ENCODE measurements at regions not wholly inside any gene's neighbourhood (a gene's known extent, or its start where the extent isn't known, plus 50 kb on each side); places are given as distances from the start of the nearest gene placed in this dataset.

- no peak for DNase-seq (ENCODE audit: low spot score)
- H3K27ac Mint-ChIP-seq = no peak overlapping the region
- ATAC-seq = no peak
- H3F3A ChIP-seq (replicated peaks; ENCODE audit: low read depth) = no peaks in the 10 kb centered on the region
- H3K4me1 ChIP-seq (ENCODE audit: insufficient read depth) = no peaks in the 10 kb centered on the region
- H3K36me3 ChIP-seq (ENCODE audit: insufficient read depth) = peaks cover 6% of the 10 kb centered on the region; the same call in 1 of the 2 replicates
- no peaks in the 10 kb centered on the region for H3K27me3 Mint-ChIP-seq (ENCODE audit: insufficient read depth, low read depth, poor library complexity)
- no peaks in the 10 kb centered on the region for H3K79me2 ChIP-seq (replicated peaks; ENCODE audit: insufficient read depth)
- no peaks in the 10 kb centered on the region for H4K20me1 ChIP-seq (replicated peaks; ENCODE audit: insufficient read depth)
- TF ChIP-seq STAT1 (IDR thresholded peaks at IDR 0.05; ENCODE audit: unreplicated experiment) (no peak), EZH2phosphoT487 (IDR thresholded peaks at IDR 0.05; ENCODE audit: unreplicated experiment) (no peak), JUNB (IDR thresholded peaks at IDR 0.05; ENCODE audit: unreplicated experiment) (no peak), NANOG (IDR thresholded peaks at IDR 0.05; ENCODE audit: borderline replicate concordance) (no peak), ZNF114 (CRISPR knock-in tag; IDR thresholded peaks at IDR 0.05) (no peak), ZNF331 (CRISPR knock-in tag; IDR thresholded peaks at IDR 0.05; ENCODE audit: low read depth) (no peak), REST (IDR thresholded peaks at IDR 0.05; ENCODE audit: unreplicated experiment) (no peak)
- TF ChIP-seq, protein P1, sequence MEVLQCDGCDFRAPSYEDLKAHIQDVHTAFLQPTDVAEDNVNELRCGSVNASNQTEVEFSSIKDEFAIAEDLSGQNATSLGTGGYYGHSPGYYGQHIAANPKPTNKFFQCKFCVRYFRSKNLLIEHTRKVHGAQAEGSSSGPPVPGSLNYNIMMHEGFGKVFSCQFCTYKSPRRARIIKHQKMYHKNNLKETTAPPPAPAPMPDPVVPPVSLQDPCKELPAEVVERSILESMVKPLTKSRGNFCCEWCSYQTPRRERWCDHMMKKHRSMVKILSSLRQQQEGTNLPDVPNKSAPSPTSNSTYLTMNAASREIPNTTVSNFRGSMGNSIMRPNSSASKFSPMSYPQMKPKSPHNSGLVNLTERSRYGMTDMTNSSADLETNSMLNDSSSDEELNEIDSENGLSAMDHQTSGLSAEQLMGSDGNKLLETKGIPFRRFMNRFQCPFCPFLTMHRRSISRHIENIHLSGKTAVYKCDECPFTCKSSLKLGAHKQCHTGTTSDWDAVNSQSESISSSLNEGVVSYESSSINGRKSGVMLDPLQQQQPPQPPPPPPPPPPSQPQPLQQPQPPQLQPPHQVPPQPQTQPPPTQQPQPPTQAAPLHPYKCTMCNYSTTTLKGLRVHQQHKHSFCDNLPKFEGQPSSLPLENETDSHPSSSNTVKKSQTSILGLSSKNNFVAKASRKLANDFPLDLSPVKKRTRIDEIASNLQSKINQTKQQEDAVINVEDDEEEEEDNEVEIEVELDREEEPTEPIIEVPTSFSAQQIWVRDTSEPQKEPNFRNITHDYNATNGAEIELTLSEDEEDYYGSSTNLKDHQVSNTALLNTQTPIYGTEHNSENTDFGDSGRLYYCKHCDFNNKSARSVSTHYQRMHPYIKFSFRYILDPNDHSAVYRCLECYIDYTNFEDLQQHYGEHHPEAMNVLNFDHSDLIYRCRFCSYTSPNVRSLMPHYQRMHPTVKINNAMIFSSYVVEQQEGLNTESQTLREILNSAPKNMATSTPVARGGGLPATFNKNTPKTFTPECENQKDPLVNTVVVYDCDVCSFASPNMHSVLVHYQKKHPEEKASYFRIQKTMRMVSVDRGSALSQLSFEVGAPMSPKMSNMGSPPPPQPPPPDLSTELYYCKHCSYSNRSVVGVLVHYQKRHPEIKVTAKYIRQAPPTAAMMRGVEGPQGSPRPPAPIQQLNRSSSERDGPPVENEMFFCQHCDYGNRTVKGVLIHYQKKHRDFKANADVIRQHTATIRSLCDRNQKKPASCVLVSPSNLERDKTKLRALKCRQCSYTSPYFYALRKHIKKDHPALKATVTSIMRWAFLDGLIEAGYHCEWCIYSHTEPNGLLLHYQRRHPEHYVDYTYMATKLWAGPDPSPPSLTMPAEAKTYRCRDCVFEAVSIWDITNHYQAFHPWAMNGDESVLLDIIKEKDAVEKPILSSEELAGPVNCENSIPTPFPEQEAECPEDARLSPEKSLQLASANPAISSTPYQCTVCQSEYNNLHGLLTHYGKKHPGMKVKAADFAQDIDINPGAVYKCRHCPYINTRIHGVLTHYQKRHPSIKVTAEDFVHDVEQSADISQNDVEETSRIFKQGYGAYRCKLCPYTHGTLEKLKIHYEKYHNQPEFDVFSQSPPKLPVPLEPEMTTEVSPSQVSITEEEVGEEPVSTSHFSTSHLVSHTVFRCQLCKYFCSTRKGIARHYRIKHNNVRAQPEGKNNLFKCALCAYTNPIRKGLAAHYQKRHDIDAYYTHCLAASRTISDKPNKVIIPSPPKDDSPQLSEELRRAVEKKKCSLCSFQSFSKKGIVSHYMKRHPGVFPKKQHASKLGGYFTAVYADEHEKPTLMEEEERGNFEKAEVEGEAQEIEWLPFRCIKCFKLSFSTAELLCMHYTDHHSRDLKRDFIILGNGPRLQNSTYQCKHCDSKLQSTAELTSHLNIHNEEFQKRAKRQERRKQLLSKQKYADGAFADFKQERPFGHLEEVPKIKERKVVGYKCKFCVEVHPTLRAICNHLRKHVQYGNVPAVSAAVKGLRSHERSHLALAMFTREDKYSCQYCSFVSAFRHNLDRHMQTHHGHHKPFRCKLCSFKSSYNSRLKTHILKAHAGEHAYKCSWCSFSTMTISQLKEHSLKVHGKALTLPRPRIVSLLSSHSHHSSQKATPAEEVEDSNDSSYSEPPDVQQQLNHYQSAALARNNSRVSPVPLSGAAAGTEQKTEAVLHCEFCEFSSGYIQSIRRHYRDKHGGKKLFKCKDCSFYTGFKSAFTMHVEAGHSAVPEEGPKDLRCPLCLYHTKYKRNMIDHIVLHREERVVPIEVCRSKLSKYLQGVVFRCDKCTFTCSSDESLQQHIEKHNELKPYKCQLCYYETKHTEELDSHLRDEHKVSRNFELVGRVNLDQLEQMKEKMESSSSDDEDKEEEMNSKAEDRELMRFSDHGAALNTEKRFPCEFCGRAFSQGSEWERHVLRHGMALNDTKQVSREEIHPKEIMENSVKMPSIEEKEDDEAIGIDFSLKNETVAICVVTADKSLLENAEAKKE (CRISPR knock-in tag; IDR thresholded peaks at IDR 0.05) = no peak
- TF ChIP-seq, protein P2, sequence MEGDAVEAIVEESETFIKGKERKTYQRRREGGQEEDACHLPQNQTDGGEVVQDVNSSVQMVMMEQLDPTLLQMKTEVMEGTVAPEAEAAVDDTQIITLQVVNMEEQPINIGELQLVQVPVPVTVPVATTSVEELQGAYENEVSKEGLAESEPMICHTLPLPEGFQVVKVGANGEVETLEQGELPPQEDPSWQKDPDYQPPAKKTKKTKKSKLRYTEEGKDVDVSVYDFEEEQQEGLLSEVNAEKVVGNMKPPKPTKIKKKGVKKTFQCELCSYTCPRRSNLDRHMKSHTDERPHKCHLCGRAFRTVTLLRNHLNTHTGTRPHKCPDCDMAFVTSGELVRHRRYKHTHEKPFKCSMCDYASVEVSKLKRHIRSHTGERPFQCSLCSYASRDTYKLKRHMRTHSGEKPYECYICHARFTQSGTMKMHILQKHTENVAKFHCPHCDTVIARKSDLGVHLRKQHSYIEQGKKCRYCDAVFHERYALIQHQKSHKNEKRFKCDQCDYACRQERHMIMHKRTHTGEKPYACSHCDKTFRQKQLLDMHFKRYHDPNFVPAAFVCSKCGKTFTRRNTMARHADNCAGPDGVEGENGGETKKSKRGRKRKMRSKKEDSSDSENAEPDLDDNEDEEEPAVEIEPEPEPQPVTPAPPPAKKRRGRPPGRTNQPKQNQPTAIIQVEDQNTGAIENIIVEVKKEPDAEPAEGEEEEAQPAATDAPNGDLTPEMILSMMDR (conservative IDR thresholded peaks at IDR 0.05; ENCODE audit: low read depth in 2 of 2) = no peak
- H3K27me3 ChIP-seq (ENCODE audit: insufficient read depth) = no peaks in the 10 kb centered on the region
- no peak overlapping the region for H3K4me3 Mint-ChIP-seq
- no peaks in the 10 kb centered on the region; the same call in 1 of the 2 replicates for H3K9me2 ChIP-seq (ENCODE audit: insufficient read depth)
- H3K4me1 Mint-ChIP-seq = no peaks in the 10 kb centered on the region
- peaks cover 19% of the 10 kb centered on the region for H3K9me3 Mint-ChIP-seq
- H3K36me3 Mint-ChIP-seq (ENCODE audit: low read depth) = peaks cover 10% of the 10 kb centered on the region; the same call in 2 of the 3 replicates
- no peak overlapping the region for H2AFZ ChIP-seq
- no peak overlapping the region for H3K4me2 ChIP-seq
- H3K4me3 ChIP-seq = no peak overlapping the region
- no peak overlapping the region for H3K27ac ChIP-seq (ENCODE audit: low read depth)
Measured at GRCh38 chr7:118477036-118477435, 252.5 kb downstream of the ANKRD7 start.

Data from GM23338 (cell line).